ENCODE measurements at regions not wholly inside any gene's neighbourhood (a gene's known extent, or its start where the extent isn't known, plus 50 kb on each side); places are given as distances from the start of the nearest gene placed in this dataset.

- no peak for DNase-seq (ENCODE audit: low read depth)
Measured at GRCh38 chr3:194218646-194219453, 82.9 kb downstream of the HES1 start.

GRCh38 chr3:194219826-194220410, 84.0 kb downstream of the HES1 start:
- DNase-seq (ENCODE audit: low read depth): no peak

- no peak for DNase-seq (ENCODE audit: low read depth)
Measured at GRCh38 chr3:194220901-194221326, 85.0 kb downstream of the HES1 start.

GRCh38 chr3:194221336-194221735, 85.4 kb downstream of the HES1 start:
- no peak for DNase-seq (ENCODE audit: low read depth)

GRCh38 chr3:194223951-194224350, 88.0 kb downstream of the HES1 start:
- no peak for DNase-seq (ENCODE audit: low read depth)

GRCh38 chr3:194224471-194225417, 88.8 kb downstream of the HES1 start:
- no peak for DNase-seq (ENCODE audit: low read depth)

- DNase-seq (ENCODE audit: low read depth): no peak
Measured at GRCh38 chr3:194225418-194225812, 89.5 kb downstream of the HES1 start.

GRCh38 chr3:194225988-194226663, 90.2 kb downstream of the HES1 start:
- DNase-seq (ENCODE audit: low read depth): no peak

- DNase-seq (ENCODE audit: low read depth): no peak
Measured at GRCh38 chr3:194231929-194232832, 96.2 kb downstream of the HES1 start.

- DNase-seq (ENCODE audit: low read depth): no peak
Measured at GRCh38 chr3:194233150-194233549, 97.2 kb downstream of the HES1 start.

- no peak for DNase-seq (ENCODE audit: low read depth)
Measured at GRCh38 chr3:194235160-194235559, 99.2 kb downstream of the HES1 start.

- no peak for DNase-seq (ENCODE audit: low read depth)
Measured at GRCh38 chr3:194237110-194237509, 101.2 kb downstream of the HES1 start.

- no peak for DNase-seq (ENCODE audit: low read depth)
Measured at GRCh38 chr3:194240766-194241165, 104.8 kb downstream of the HES1 start.

GRCh38 chr3:194243172-194243837, 107.4 kb downstream of the HES1 start:
- DNase-seq (ENCODE audit: low read depth): no peak

GRCh38 chr3:194244167-194244566, 107.0 kb downstream of the CPN2 start:
- DNase-seq (ENCODE audit: low read depth): no peak

GRCh38 chr3:194245474-194245873, 105.7 kb downstream of the CPN2 start:
- no peak for DNase-seq (ENCODE audit: low read depth)

GRCh38 chr3:194245975-194246561, 105.1 kb downstream of the CPN2 start:
- no peak for DNase-seq (ENCODE audit: low read depth)

GRCh38 chr3:194246709-194247349, 104.3 kb downstream of the CPN2 start:
- DNase-seq (ENCODE audit: low read depth): no peak

- DNase-seq (ENCODE audit: low read depth): no peak
Measured at GRCh38 chr3:194247350-194247740, 103.8 kb downstream of the CPN2 start.
